Gastrocnemius medialis (tissue), 4 donors: ENCODE measurements at regions not wholly inside any gene's neighbourhood (a gene's known extent, or its start where the extent isn't known, plus 50 kb on each side); places are given as distances from the start of the nearest gene placed in this dataset.

Experiments
- ATAC-seq, 2 donors: fragments of 150-250 bp; one replicate each; pipeline ENCODE4 v1.9.1; 2016
- DNase-seq, 2 donors: peaks; one replicate each; pipeline ENCODE4 v3.0.0-alpha.2; 2019
- H3K27ac ChIP-seq, 4 donors: fragments of 200-600 bp; sonication (generic); 1 replicate in 1 of 4; 2 replicates in 3 of 4; pipeline ENCODE4 v1.5.1; 2016 to 2018; ENCODE audit warnings: mild to moderate bottlenecking in 2 of 4, moderate library complexity in 1 of 4
- H3K27me3 ChIP-seq, 3 donors: fragments of 200-600 bp; sonication (generic) in 2 of 3; 1 replicate in 1 of 3; 2 replicates in 2 of 3; pipeline versions ENCODE4 v1.5.1 to v1.6.0; 2016 to 2019; ENCODE audit warnings: mild to moderate bottlenecking in 1 of 3, moderate library complexity in 1 of 3
- H3K36me3 ChIP-seq, 2 donors: fragments of 200-600 bp; sonication (generic) in 1 of 2; one replicate each; pipeline ENCODE4 v1.5.1; 2017 to 2018
- H3K4me1 ChIP-seq, 2 donors: fragments of 200-600 bp; sonication (generic) in 1 of 2; one replicate each; pipeline ENCODE4 v1.5.1; 2016 to 2017; ENCODE audit warnings: mild to moderate bottlenecking in 2 of 2
- H3K4me3 ChIP-seq, 4 donors: fragments of 200-600 bp; sonication (generic) in 3 of 4; 1 replicate in 1 of 4; 2 replicates in 3 of 4; pipeline ENCODE4 v1.5.1; 2016 to 2019; ENCODE audit warnings: mild to moderate bottlenecking in 2 of 4
- H3K9me3 ChIP-seq, 3 donors: fragments of 200-600 bp; sonication (generic) in 2 of 3; 1 replicate in 1 of 3; 2 replicates in 2 of 3; pipeline ENCODE4 v1.5.1; 2016 to 2019
- POLR2A ChIP-seq, 2 donors: fragments of 450-650 bp; IDR thresholded peaks; one replicate each; pipeline ENCODE4 v1.6.1; 2017; ENCODE audit warnings: antibody characterized with exemption in 2 of 2, mild to moderate bottlenecking in 2 of 2, moderate library complexity in 2 of 2
- in situ Hi-C, 4 donors: fragments of 200-750 bp; cut with MboI; loops; one replicate each; pipeline versions ENCODE4 v1.15.0 to v1.8.0; 2017; ENCODE audit warnings: low sequenced_read_pairs in 4 of 4
- intact Hi-C: fragments of 100-400 bp; cut with DNase I; formaldehyde crosslinking; loops from one replicate; pipeline ENCODE4 v1.15.1; 2023; ENCODE audit warnings: low total_unique reads
- TF ChIP-seq, protein P1 (sequence below), 5 experiments: fragments of 450-650 bp in 3 of 5; fragments of 200-600 bp in 2 of 5; sonication (generic) in 2 of 5; IDR thresholded peaks in 4 of 5; conservative IDR thresholded peaks in 1 of 5; 1 replicate in 4 of 5; 2 replicates in 1 of 5; pipeline ENCODE4 v1.5.1; 2016 to 2019; ENCODE audit warnings: antibody characterized with exemption in 5 of 5, mild to moderate bottlenecking in 3 of 5, moderate library complexity in 3 of 5

DNA sequence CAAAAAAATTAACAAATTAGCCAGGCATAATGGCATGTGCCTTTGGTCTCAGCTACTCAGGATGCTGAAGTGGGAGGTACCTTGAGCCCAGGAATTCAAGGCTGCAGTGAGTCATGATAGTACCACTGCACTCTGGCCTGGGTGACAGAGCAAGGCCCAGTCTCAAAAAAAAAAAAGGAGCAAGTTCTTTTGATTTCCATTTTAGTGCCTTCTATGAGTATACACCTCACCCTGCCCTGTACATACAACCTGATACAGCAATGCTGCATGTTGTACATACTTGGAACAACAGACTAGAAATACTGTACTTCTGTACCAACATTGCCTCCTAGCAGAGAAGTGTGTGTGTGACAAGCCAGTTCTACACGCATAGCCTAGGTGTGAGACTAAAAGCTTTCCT, 97.3 kb upstream of the CARMIL1 start:
- in situ Hi-C loops (no loop called here), intact Hi-C loops (no loop called here)
- no peak overlapping the region for H3K27ac ChIP-seq

DNA sequence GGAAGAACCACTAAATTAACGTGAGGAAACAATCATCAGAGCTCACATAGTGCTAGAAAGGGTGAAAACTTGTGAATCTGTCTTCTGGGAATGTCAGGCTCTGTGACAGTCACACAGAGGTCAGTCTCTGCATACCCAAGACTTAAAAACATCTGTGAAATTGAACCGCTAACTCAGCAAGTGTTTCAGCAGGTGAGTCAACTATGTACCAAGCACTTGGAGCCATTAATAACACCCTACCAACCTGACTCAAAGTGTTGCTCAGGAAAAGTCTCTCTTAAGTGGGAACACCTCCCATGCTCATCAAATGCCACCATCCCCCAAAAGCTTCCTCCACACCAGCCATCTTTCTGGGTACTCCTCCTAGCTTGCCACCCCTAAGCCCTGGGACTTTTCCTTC, 92.3 kb upstream of the CARMIL1 start:
- intact Hi-C loops (no loop called here), in situ Hi-C loops (no loop called here)
- Histone ChIP-seq H3K4me1 (peaks cover 0 to 1% of the 10 kb centered on the region in 2 donors), H3K27me3 (no peaks in the 10 kb centered on the region), H3K27ac (no peak overlapping the region), H3K4me3 (no peak overlapping the region), H3K36me3 (no peaks in the 10 kb centered on the region), H3K9me3 (no peaks in the 10 kb centered on the region)
- ATAC-seq (no peak), DNase-seq (no peak)
- TF ChIP-seq, protein P1, sequence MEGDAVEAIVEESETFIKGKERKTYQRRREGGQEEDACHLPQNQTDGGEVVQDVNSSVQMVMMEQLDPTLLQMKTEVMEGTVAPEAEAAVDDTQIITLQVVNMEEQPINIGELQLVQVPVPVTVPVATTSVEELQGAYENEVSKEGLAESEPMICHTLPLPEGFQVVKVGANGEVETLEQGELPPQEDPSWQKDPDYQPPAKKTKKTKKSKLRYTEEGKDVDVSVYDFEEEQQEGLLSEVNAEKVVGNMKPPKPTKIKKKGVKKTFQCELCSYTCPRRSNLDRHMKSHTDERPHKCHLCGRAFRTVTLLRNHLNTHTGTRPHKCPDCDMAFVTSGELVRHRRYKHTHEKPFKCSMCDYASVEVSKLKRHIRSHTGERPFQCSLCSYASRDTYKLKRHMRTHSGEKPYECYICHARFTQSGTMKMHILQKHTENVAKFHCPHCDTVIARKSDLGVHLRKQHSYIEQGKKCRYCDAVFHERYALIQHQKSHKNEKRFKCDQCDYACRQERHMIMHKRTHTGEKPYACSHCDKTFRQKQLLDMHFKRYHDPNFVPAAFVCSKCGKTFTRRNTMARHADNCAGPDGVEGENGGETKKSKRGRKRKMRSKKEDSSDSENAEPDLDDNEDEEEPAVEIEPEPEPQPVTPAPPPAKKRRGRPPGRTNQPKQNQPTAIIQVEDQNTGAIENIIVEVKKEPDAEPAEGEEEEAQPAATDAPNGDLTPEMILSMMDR (IDR thresholded peaks at IDR 0.05 in 4 of 5, conservative IDR thresholded peaks at IDR 0.05 in 1 of 5): no peak
- no peak for TF ChIP-seq POLR2A (IDR thresholded peaks at IDR 0.05)

More for the DNA sequence above, 97.3 kb upstream of the CARMIL1 start:
- DNase-seq: no peak
- Histone ChIP-seq H3K36me3 (no peaks in the 10 kb centered on the region), H3K4me3 (no peak overlapping the region), H3K9me3 (no peaks in the 10 kb centered on the region), H3K4me1 (no peaks in the 10 kb centered on the region), H3K27me3 (no peaks in the 10 kb centered on the region)
- TF ChIP-seq, protein P1 (IDR thresholded peaks at IDR 0.05 in 4 of 5, conservative IDR thresholded peaks at IDR 0.05 in 1 of 5): no peak
- no peak for TF ChIP-seq POLR2A (IDR thresholded peaks at IDR 0.05)
- ATAC-seq: no peak

- ATAC-seq (no peak), DNase-seq (no peak)
- TF ChIP-seq POLR2A (IDR thresholded peaks at IDR 0.05): no peak
- TF ChIP-seq, protein P1 (IDR thresholded peaks at IDR 0.05 in 4 of 5, conservative IDR thresholded peaks at IDR 0.05 in 1 of 5): no peak
- H3K27ac ChIP-seq: no peak overlapping the region
- H3K27me3 ChIP-seq: no peaks in the 10 kb centered on the region
- H3K4me3 ChIP-seq: no peak overlapping the region
- in situ Hi-C loops (no loop called here), intact Hi-C loops (no loop called here)
- no peaks in the 10 kb centered on the region for H3K9me3 ChIP-seq
- H3K36me3 ChIP-seq: no peaks in the 10 kb centered on the region
- peaks cover 4 to 6% of the 10 kb centered on the region in 2 donors for H3K4me1 ChIP-seq
Observed at GRCh38 chr6:25188232-25188631, 90.9 kb upstream of the CARMIL1 start.

GRCh38 chr6:25192590-25193459, 86.3 kb upstream of the CARMIL1 start:
- no peaks in the 10 kb centered on the region for H3K36me3 ChIP-seq
- intact Hi-C loops: loop anchor here (10.0 kb wide), 1 partner anchor 58 kb away; no protein-coding TSS in a partner anchor
- H3K27me3 ChIP-seq: no peaks in the 10 kb centered on the region
- ATAC-seq (peak; percentile 81), DNase-seq (peak in 1 of 2 donors; percentile 18)
- in situ Hi-C loops: no loop called here
- H3K4me1 ChIP-seq: peaks cover 4 to 6% of the 10 kb centered on the region in 2 donors
- no peak for TF ChIP-seq POLR2A (IDR thresholded peaks at IDR 0.05)
- TF ChIP-seq, protein P1 (IDR thresholded peaks at IDR 0.05 in 4 of 5, conservative IDR thresholded peaks at IDR 0.05 in 1 of 5): no peak
- no peak overlapping the region for H3K4me3 ChIP-seq
- no peaks in the 10 kb centered on the region for H3K9me3 ChIP-seq
- H3K27ac ChIP-seq: peak overlapping the region; percentile 43 to 70 (median 64)
